SK-N-SH treated with all-trans-retinoic acid at 6 μM for 48 hours (cell line): ENCODE measurements at regions not wholly inside any gene's neighbourhood (a gene's known extent, or its start where the extent isn't known, plus 50 kb on each side); places are given as distances from the start of the nearest gene placed in this dataset.

Experiments used
- ATAC-seq: fragments of 200-7000 bp; cut with Tn5 transposase; 3 replicates; pipeline ENCODE4 v1.9.1; 2020; ENCODE audit warnings: mild to moderate bottlenecking, moderate library complexity
- ARNTL ChIP-seq: fragments of 450-650 bp; formaldehyde crosslinking; IDR thresholded peaks from 2 replicates; pipeline ENCODE4 v1.5.0; 2020; ENCODE audit warnings: low read depth, mild to moderate bottlenecking, moderate library complexity, borderline replicate concordance
- BACH2 ChIP-seq: fragments of 250-450 bp; sonication (Bioruptor Pico); IDR thresholded peaks from 2 replicates; pipeline ENCODE4 v1.9.0; 2021; ENCODE audit warnings: mild to moderate bottlenecking, borderline replicate concordance
- CSDC2 ChIP-seq: fragments of 250-450 bp; sonication (Bioruptor Pico); IDR thresholded peaks from 2 replicates; pipeline ENCODE4 v1.5.0; 2020; ENCODE audit warnings: mild to moderate bottlenecking, moderate library complexity
- ESRRG ChIP-seq: fragments of 250-450 bp; sonication (Bioruptor Pico); IDR thresholded peaks from 2 replicates; pipeline ENCODE4 v1.6.1; 2021; ENCODE audit warnings: mild to moderate bottlenecking
- ISL1 ChIP-seq: fragments of 250-450 bp; sonication (Bioruptor Pico); IDR thresholded peaks from 2 replicates; pipeline ENCODE4 v2.1.2; 2022; ENCODE audit warnings: mild to moderate bottlenecking, moderate library complexity
- OSR1 ChIP-seq: fragments of 250-450 bp; sonication (Bioruptor Pico); IDR thresholded peaks from 2 replicates; pipeline ENCODE4 v1.8.0; 2022; ENCODE audit warnings: moderate library complexity, mild to moderate bottlenecking, inconsistent platforms
- PPARA ChIP-seq: fragments of 250-450 bp; sonication (Bioruptor Pico); IDR thresholded peaks from 2 replicates; pipeline ENCODE4 v1.5.0; 2020; ENCODE audit warnings: mild to moderate bottlenecking, borderline replicate concordance
- RARB ChIP-seq: fragments of 250-450 bp; sonication (Bioruptor Pico); IDR thresholded peaks from 2 replicates; pipeline ENCODE4 v1.8.0; 2021; ENCODE audit warnings: mild to moderate bottlenecking, moderate library complexity
- SNAI2 ChIP-seq: fragments of 250-450 bp; sonication (Bioruptor Pico); IDR thresholded peaks from 2 replicates; pipeline ENCODE4 v1.5.0; 2020; ENCODE audit warnings: mild to moderate bottlenecking, moderate library complexity
- TCF4 ChIP-seq: fragments of 250-450 bp; sonication (Bioruptor Pico); IDR thresholded peaks from 2 replicates; pipeline ENCODE4 v1.8.0; 2021; ENCODE audit warnings: mild to moderate bottlenecking, moderate library complexity, borderline replicate concordance
- TOX ChIP-seq: fragments of 250-450 bp; sonication (Bioruptor Pico); IDR thresholded peaks from 2 replicates; pipeline ENCODE4 v1.8.0; 2021; ENCODE audit warnings: mild to moderate bottlenecking, moderate library complexity, borderline replicate concordance
- ZFP3 ChIP-seq: fragments of 250-450 bp; sonication (Bioruptor Pico); IDR thresholded peaks from 2 replicates; pipeline ENCODE4 v1.5.0; 2020; ENCODE audit warnings: mild to moderate bottlenecking, moderate library complexity
- ZFP30 ChIP-seq: fragments of 450-650 bp; formaldehyde crosslinking; IDR thresholded peaks from 2 replicates; pipeline ENCODE4 v1.5.0; 2022; ENCODE audit warnings: mild to moderate bottlenecking, moderate library complexity
- ZNF565 ChIP-seq: fragments of 450-650 bp; formaldehyde crosslinking; conservative IDR thresholded peaks from 2 replicates; pipeline ENCODE4 v1.5.0; 2020; ENCODE audit warnings: low read depth, mild to moderate bottlenecking, moderate library complexity
- ZNF70 ChIP-seq: fragments of 450-650 bp; formaldehyde crosslinking; IDR thresholded peaks from 2 replicates; pipeline ENCODE4 v1.5.0; 2020; ENCODE audit warnings: mild to moderate bottlenecking, moderate library complexity
- ZNF8 ChIP-seq: fragments of 450-650 bp; formaldehyde crosslinking; IDR thresholded peaks from 2 replicates; pipeline ENCODE4 v1.5.0; 2020; ENCODE audit warnings: mild to moderate bottlenecking, moderate library complexity
- TF ChIP-seq, protein P1 (sequence below): fragments of 250-450 bp; sonication (Bioruptor Pico); IDR thresholded peaks from 2 replicates; pipeline ENCODE4 v1.8.0; 2021; ENCODE audit warnings: low read depth, mild to moderate bottlenecking, moderate library complexity, borderline replicate concordance
- TF ChIP-seq, protein P2 (sequence below): fragments of 250-450 bp; sonication (Bioruptor Pico); IDR thresholded peaks from 2 replicates; pipeline ENCODE4 v1.5.0; 2020; ENCODE audit warnings: mild to moderate bottlenecking, moderate library complexity
- TF ChIP-seq, protein P3 (sequence below): fragments of 250-450 bp; sonication (Bioruptor Pico); IDR thresholded peaks from 2 replicates; pipeline ENCODE4 v1.5.1; 2020; ENCODE audit warnings: low read depth, mild to moderate bottlenecking, moderate library complexity
- TF ChIP-seq, protein P4 (sequence below): fragments of 250-450 bp; sonication (Bioruptor Pico); IDR thresholded peaks from 2 replicates; pipeline ENCODE4 v1.8.0; 2020; ENCODE audit warnings: mild to moderate bottlenecking, moderate library complexity, borderline replicate concordance

DNA sequence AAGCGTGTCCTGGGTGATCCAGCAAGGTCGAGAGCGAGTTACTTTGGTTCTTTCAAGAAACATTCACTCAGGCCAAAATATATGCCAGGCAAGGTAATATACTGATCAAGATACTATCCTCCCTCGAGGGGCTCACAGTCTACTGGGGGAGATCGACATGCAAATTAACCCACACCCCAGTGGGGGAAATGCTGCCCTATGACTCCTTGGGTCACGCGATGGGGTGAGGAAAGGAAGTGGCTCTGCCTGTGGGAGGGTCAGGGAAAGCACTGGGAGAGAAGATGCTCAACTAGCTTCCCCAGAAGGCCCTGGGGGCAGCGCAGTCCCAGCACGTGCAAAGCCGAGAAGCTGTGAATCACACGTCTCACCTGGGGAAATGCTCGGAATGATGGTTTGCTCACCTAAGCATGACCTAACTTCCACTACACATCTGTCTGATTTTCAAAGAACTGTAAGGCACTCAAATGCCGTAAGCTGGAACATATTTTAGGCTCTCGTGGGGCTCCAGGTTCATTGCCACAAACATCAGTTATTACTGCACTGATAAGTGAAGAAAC is 130.7 kb downstream of the RCN1 start:
- TF ChIP-seq ESRRG (CRISPR knock-in tag) (no peak), ISL1 (CRISPR knock-in tag) (no peak), ZNF8 (CRISPR knock-in tag) (no peak), OSR1 (CRISPR knock-in tag) (no peak), SNAI2 (CRISPR knock-in tag) (no peak), TCF4 (CRISPR knock-in tag) (no peak), ZNF70 (CRISPR knock-in tag) (no peak), ZFP3 (CRISPR knock-in tag) (no peak), BACH2 (CRISPR knock-in tag) (no peak)
- TF ChIP-seq, protein P1, sequence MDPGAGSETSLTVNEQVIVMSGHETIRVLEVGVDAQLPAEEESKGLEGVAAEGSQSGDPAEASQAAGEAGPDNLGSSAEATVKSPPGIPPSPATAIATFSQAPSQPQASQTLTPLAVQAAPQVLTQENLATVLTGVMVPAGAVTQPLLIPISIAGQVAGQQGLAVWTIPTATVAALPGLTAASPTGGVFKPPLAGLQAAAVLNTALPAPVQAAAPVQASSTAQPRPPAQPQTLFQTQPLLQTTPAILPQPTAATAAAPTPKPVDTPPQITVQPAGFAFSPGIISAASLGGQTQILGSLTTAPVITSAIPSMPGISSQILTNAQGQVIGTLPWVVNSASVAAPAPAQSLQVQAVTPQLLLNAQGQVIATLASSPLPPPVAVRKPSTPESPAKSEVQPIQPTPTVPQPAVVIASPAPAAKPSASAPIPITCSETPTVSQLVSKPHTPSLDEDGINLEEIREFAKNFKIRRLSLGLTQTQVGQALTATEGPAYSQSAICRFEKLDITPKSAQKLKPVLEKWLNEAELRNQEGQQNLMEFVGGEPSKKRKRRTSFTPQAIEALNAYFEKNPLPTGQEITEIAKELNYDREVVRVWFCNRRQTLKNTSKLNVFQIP (CRISPR knock-in tag) = no peak
- no peak for ATAC-seq

DNA sequence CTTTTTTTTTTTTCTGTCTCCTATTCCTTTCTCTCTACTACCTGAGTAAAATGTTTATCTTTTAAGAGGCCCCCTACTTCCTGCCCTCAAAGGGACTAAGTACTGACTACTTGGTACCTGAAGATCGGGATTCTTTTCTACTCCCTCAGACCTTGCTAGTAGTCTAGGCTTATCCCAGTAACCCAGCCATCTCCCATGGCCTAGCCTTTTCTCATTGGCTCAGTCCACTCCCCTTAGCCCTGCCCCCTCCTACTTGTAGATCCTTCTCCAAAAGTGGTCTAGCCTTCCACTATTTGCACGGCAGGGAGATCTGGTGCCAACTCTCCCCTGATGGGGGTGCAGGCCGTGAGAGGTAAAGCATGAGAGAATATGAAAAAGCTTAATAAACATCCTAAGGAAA is 133.7 kb downstream of the RCN1 start:
- ATAC-seq = no peak
- TF ChIP-seq CSDC2 (CRISPR knock-in tag) = no peak
- TF ChIP-seq ZFP3 (CRISPR knock-in tag) = no peak
- no peak for TF ChIP-seq PPARA
- TF ChIP-seq SNAI2 (CRISPR knock-in tag) = no peak
- no peak for TF ChIP-seq ISL1 (CRISPR knock-in tag)
- TF ChIP-seq, protein P2, sequence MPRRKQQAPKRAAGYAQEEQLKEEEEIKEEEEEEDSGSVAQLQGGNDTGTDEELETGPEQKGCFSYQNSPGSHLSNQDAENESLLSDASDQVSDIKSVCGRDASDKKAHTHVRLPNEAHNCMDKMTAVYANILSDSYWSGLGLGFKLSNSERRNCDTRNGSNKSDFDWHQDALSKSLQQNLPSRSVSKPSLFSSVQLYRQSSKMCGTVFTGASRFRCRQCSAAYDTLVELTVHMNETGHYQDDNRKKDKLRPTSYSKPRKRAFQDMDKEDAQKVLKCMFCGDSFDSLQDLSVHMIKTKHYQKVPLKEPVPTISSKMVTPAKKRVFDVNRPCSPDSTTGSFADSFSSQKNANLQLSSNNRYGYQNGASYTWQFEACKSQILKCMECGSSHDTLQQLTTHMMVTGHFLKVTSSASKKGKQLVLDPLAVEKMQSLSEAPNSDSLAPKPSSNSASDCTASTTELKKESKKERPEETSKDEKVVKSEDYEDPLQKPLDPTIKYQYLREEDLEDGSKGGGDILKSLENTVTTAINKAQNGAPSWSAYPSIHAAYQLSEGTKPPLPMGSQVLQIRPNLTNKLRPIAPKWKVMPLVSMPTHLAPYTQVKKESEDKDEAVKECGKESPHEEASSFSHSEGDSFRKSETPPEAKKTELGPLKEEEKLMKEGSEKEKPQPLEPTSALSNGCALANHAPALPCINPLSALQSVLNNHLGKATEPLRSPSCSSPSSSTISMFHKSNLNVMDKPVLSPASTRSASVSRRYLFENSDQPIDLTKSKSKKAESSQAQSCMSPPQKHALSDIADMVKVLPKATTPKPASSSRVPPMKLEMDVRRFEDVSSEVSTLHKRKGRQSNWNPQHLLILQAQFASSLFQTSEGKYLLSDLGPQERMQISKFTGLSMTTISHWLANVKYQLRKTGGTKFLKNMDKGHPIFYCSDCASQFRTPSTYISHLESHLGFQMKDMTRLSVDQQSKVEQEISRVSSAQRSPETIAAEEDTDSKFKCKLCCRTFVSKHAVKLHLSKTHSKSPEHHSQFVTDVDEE (CRISPR knock-in tag) = no peak
- TF ChIP-seq ZNF70 (CRISPR knock-in tag) = no peak
- TF ChIP-seq ARNTL (CRISPR knock-in tag) = no peak
- TF ChIP-seq ZFP30 (CRISPR knock-in tag) = no peak
- TF ChIP-seq ZNF565 = no peak
- TF ChIP-seq RARB (CRISPR knock-in tag) = no peak
- TF ChIP-seq, protein P3, sequence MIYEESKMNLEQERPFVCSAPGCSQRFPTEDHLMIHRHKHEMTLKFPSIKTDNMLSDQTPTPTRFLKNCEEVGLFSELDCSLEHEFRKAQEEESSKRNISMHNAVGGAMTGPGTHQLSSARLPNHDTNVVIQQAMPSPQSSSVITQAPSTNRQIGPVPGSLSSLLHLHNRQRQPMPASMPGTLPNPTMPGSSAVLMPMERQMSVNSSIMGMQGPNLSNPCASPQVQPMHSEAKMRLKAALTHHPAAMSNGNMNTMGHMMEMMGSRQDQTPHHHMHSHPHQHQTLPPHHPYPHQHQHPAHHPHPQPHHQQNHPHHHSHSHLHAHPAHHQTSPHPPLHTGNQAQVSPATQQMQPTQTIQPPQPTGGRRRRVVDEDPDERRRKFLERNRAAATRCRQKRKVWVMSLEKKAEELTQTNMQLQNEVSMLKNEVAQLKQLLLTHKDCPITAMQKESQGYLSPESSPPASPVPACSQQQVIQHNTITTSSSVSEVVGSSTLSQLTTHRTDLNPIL (CRISPR knock-in tag) = no peak
- TF ChIP-seq, protein P4, sequence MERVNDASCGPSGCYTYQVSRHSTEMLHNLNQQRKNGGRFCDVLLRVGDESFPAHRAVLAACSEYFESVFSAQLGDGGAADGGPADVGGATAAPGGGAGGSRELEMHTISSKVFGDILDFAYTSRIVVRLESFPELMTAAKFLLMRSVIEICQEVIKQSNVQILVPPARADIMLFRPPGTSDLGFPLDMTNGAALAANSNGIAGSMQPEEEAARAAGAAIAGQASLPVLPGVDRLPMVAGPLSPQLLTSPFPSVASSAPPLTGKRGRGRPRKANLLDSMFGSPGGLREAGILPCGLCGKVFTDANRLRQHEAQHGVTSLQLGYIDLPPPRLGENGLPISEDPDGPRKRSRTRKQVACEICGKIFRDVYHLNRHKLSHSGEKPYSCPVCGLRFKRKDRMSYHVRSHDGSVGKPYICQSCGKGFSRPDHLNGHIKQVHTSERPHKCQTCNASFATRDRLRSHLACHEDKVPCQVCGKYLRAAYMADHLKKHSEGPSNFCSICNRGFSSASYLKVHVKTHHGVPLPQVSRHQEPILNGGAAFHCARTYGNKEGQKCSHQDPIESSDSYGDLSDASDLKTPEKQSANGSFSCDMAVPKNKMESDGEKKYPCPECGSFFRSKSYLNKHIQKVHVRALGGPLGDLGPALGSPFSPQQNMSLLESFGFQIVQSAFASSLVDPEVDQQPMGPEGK (CRISPR knock-in tag) = no peak
- no peak for TF ChIP-seq TOX (CRISPR knock-in tag)
- TF ChIP-seq TCF4 (CRISPR knock-in tag) = no peak

DNA sequence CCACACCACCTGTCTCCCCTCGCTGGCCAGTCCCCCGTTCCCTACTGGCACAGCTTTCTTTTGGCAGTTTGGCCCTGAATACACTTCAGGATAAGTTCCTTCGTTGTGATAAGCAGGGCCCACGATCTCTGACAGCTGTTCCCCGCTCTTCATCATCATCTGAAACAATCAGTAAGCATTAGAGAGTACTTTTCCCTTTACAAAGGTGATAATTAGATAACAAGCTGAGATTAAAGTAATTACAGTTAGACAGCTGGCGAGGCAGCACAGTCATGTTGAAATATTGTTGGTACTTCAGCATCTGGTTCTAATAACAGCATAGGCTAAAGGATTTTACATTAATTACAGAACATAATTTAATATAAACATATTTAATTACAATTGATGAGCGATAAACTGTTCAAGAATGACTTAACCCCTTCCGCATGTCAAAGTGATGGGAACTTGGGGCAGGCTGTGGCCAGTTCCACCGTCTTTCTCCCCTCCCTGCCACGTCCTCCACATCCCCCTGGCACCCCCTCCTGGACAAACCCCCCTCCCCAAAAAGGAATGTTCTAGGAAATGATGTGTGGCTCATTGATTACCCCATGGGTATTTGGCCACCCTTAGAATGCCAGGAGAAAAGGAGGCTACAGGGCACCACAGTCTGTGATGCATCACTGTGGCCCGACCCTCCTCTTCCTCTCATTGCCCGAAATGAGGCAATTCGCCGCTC is 134.9 kb downstream of the RCN1 start:
- TF ChIP-seq TCF4 (CRISPR knock-in tag) = peak; percentile 84
- TF ChIP-seq, protein P1 (CRISPR knock-in tag) = no peak
- no peak for ATAC-seq
